GM19438 (cell line): ENCODE measurements at regions not wholly inside any gene's neighbourhood (a gene's known extent, or its start where the extent isn't known, plus 50 kb on each side); places are given as distances from the start of the nearest gene placed in this dataset.
"Not testable (repeated sequence)": the region's sequence is repeated elsewhere in the genome, so short reads cannot be mapped to it uniquely, and the experiment has no call there.

Experiments
- ATAC-seq: cut with Tn5 transposase; IDR thresholded peaks from one replicate; pipeline ENCODE4 v1.9.1; 2021; ENCODE audit warnings: low read depth; ENCODE audit not compliant: unreplicated experiment

GRCh38 chr3:75840160-75840559, 54.8 kb upstream of the ZNF717 start:
- ATAC-seq: not testable (repeated sequence)

DNA sequence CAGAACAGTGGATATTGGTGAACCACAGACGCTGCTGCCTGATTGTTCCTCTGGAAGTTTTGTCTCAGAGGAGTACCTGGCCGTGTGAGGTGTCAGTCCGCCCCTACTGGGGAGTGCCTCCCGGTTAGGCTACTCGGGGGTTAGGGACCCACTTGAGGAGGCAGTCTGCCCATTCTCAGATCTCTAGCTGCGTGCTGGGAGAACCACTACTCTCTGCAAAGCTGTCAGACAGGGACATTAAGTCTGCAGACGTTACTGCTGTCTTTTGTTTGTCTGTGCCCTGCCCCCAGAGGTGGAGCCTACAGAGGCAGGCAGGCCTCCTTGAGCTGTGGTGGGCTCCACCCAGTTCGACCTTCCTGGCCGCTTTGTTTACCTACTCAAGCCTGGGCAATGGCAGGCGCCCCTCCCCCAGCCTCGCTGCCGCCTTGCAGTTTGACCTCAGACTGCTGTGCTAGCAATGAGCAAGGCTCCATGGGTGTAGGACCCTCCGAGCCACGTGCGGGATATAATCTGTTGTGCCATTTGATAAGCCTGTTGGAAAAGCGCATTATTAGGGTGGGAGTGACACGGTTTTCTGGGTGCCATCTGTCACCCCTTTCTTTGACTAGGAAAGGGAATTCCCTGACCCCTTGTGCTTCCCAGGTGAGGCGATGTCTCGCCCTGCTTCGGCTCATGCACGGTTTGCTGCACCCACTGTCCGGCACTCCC, 65.1 kb upstream of the ZNF717 start:
- not testable (repeated sequence) for ATAC-seq

- ATAC-seq: no peak
Observed at GRCh38 chr3:75863130-75863529, 77.8 kb upstream of the ZNF717 start.

DNA sequence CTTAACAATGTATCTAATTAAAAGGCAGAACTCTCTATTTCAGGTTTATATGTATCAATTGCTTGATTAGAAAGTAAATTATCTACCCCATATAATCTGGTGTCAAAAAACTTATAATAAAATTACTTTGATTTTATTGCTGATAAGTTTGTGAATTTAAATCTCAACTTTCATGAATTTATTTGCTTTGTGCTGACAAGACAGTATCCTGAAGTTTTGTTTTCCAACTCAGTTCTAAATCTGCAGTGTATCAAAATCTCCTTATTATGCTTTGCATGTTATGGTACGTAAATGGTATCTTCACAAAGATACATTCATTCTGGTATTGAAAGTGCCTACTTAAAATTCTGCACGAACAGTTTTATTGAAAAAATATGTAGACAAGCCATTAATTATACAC, 78.5 kb upstream of the ZNF717 start:
- no peak for ATAC-seq

GRCh38 chr3:75883719-75884118, 98.4 kb upstream of the ZNF717 start:
- ATAC-seq: not testable (repeated sequence)

GRCh38 chr3:75886971-75887526, 101.7 kb upstream of the ZNF717 start:
- ATAC-seq: no peak

- ATAC-seq: no peak
Observed at GRCh38 chr3:75894234-75894633, 108.9 kb upstream of the ZNF717 start.

DNA sequence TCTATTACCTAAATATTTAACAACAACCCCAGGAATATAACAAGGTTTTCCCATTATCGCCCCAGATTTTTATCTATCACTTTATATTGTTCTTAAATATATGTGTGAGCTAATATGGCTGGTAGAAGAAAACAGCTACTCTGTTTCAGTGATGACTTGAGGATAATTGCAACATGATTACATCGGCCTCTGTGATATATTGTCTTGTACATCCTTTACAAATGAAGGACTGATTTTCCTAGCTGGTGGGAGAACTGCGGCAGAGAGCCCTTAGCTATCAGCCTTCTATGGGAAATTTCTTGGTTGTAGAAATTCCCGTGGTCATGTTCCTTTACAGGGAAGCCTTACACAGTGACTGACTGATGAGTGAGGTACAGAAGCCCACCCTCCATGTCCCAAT, 110.9 kb upstream of the ZNF717 start:
- ATAC-seq: no peak

DNA sequence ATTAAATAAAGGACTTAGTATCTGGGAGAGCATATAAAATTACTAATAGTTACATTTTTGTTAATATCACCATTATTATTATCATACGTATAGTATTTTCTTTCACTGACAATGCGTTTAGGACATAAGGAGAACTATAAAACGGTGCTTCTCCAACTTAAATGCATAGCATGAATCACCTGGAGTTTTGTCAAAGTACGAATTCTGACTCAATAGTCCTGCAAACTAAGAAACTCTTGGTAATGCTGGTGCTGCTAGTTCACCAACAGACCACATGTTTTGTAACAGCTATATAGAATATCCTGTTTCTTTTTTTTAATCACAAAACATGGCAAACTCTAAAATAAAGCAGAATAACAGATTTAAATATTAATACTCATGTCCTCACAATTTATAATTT, 116.1 kb upstream of the ZNF717 start:
- ATAC-seq: not testable (repeated sequence)

DNA sequence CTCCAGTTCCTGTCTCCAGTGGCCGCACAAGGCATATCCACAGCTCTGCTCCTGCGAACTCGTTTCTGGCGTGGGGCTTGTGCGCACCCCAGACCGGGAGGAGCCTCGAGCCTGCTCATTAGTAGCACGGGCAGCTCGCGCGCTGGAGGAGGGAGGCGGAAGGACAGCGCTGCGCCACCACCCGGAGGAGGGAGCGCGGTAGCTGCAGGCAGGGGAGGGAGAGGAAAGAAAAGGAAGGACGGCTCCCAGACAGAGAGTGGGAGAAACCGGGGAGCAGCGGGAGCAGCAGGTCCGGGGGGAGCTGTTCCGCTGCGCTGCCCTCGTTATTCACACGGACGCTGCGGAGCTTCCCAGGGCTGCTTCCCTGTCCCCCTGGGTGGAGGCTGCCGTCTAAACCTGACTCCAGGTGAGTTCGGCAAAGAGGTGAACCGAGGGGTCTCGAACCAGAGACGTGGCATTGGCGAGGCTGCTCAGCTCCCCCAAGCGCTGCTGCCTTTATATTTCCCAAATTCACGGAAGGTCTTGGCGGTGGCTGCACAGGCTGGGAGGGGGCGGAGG, 121.3 kb upstream of the ZNF717 start:
- ATAC-seq: no peak

GRCh38 chr3:75913800-75914350, 128.5 kb upstream of the ZNF717 start:
- ATAC-seq: no peak

DNA sequence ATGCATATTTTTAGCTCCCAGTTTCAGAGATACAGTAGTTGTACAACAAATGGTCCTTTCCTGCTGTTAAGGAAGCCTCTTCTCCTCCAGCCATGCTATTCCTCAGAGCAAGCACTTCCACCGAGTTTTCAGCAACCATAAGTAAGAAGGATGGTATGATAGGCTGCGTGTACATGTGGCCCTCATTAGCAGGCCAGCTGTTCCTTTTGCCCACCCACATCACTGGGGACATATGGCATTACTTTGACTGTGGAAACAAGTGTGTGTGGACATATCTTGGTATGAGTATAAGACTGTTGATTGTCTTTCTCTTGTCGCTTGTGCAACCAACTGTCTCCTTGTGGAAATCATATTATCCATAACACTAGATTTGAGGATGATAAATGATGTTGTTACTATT, 129.4 kb upstream of the ZNF717 start:
- not testable (repeated sequence) for ATAC-seq

- no peak for ATAC-seq
Observed at GRCh38 chr3:75938921-75939320, 153.6 kb upstream of the ZNF717 start.

GRCh38 chr3:75951941-75952340, 166.6 kb upstream of the ZNF717 start:
- ATAC-seq: no peak

GRCh38 chr3:75960031-75960430, 174.7 kb upstream of the ZNF717 start:
- ATAC-seq: not testable (repeated sequence)

DNA sequence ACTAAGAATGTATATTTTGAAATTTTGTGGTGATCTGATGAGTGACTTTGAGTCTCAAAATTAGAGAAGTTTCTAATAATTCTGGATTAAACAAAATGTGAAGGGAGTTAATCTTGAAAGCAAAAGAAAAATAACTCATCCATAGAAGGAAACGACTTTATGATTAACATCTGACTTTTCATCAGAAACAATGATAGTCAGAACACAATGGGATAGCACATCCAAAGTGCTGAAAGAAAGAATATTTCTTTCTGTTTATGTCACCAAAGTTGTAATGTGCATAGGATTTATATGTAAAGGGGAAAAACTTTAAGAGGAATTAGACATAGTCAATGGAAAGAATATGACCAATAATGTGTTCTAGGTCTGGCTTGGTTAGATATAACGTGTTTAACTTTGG, 176.7 kb upstream of the ZNF717 start:
- ATAC-seq: not testable (repeated sequence)

DNA sequence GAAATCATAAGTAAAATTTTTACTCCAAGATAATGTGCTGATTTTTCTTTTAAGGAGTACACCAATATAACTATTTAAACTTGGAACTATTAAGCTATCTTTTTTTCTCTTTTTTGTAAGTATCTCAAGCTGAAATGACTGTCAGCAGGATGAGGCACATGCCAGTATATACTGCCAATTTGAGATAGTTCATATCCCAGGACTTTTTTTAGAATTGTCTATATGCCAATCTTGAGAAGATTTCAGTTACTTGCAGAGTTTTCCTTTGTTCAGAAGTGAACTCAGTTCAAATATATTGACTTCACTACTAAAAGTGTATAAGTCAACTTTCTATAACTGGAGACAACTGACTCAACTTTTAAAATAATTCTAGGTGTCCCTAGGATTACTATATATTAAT, 181.7 kb upstream of the ZNF717 start:
- no peak for ATAC-seq

DNA sequence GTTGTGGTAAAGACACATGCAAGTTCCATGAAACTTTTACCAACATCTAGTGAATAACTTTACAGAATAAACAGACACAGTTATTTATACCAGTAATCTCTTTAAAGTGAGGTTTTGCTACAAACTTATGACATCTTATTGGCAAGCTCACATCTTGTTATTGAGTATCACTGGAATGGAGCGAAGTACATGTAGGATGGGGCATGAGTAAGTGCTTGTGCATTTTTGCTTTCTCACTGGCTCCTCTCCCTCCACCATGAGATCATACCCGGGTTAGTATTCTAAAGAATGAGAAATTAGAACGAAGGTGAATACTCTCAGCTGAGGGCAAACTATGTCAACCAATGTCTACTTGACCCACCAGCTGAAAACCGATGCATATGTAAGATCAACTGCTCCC, 193.3 kb upstream of the ZNF717 start:
- ATAC-seq: no peak

- no peak for ATAC-seq
Observed at GRCh38 chr3:75981401-75981800, 196.1 kb upstream of the ZNF717 start.

- ATAC-seq: no peak
Observed at GRCh38 chr3:75982151-75982550, 196.8 kb upstream of the ZNF717 start.

DNA sequence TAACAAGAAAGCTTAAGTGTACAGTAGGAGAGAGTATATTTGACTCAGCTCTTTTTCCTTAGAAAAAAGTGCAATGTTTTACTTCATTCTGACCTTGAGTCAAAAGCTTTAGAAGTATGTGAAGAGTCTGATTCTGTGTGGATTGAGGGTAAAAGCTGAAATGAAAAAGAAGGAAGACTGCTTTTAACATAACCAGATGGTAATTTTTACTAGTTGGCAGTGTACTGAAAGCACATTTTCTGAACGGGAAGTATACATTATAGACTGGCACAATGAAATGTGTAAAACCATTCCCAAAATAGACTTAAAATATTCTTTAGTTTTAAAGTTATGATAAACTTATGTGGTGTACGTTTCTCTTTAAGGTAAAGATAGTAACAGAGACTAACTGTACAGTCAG, 197.8 kb upstream of the ZNF717 start:
- no peak for ATAC-seq
